ENCODE measurements at regions not wholly inside any gene's neighbourhood (a gene's known extent, or its start where the extent isn't known, plus 50 kb on each side); places are given as distances from the start of the nearest gene placed in this dataset.
"Not testable (repeated sequence)": the region's sequence is repeated elsewhere in the genome, so short reads cannot be mapped to it uniquely, and the experiment has no call there.

GRCh38 chr2:62386378-62386777 lies 119.6 kb downstream of the TMEM17 start:
- not testable (repeated sequence) for H3K36me3 ChIP-seq, DNase-seq, H3K4me3 ChIP-seq, H3K9me3 ChIP-seq, H3K27me3 ChIP-seq

GRCh38 chr2:62383846-62384245 lies 122.1 kb downstream of the TMEM17 start:
- H3K27me3 ChIP-seq: no peaks in the 10 kb centered on the region; the same call in 1 of the 2 replicates
- no peaks in the 10 kb centered on the region for H3K36me3 ChIP-seq
- no peaks in the 10 kb centered on the region for H3K9me3 ChIP-seq
- no peak overlapping the region for H3K4me3 ChIP-seq
- no peak for DNase-seq

- no peaks in the 10 kb centered on the region for H3K9me3 ChIP-seq
- H3K36me3 ChIP-seq: no peaks in the 10 kb centered on the region
- no peak for DNase-seq
- H3K4me3 ChIP-seq: no peak overlapping the region
- H3K27me3 ChIP-seq: no peaks in the 10 kb centered on the region; the same call in 1 of the 2 replicates
Observed at GRCh38 chr2:62382757-62383156, 123.2 kb downstream of the TMEM17 start.

GRCh38 chr2:62382122-62382521 lies 123.9 kb downstream of the TMEM17 start:
- H3K4me3 ChIP-seq: no peak overlapping the region
- H3K27me3 ChIP-seq: no peaks in the 10 kb centered on the region; the same call in 1 of the 2 replicates
- no peak for DNase-seq
- H3K9me3 ChIP-seq: no peaks in the 10 kb centered on the region
- H3K36me3 ChIP-seq: no peaks in the 10 kb centered on the region

- H3K27me3 ChIP-seq: no peaks in the 10 kb centered on the region; the same call in 1 of the 2 replicates
- no peak overlapping the region for H3K4me3 ChIP-seq
- no peaks in the 10 kb centered on the region for H3K36me3 ChIP-seq
- H3K9me3 ChIP-seq: no peaks in the 10 kb centered on the region
- no peak for DNase-seq
Observed at GRCh38 chr2:62381656-62382055, 124.3 kb downstream of the TMEM17 start.

GRCh38 chr2:62379566-62379965 lies 126.4 kb downstream of the TMEM17 start:
- Histone ChIP-seq H3K4me3 (no peak overlapping the region), H3K9me3 (no peaks in the 10 kb centered on the region), H3K27me3 (no peaks in the 10 kb centered on the region; the same call in 1 of the 2 replicates), H3K36me3 (no peaks in the 10 kb centered on the region)
- no peak for DNase-seq

- Histone ChIP-seq H3K9me3 (peaks cover 6% of the 10 kb centered on the region; the same call in 1 of the 2 replicates), H3K27me3 (no peaks in the 10 kb centered on the region), H3K4me3 (no peak overlapping the region), H3K36me3 (no peaks in the 10 kb centered on the region)
- DNase-seq: no peak
Observed at GRCh38 chr2:62375113-62375420, 130.9 kb downstream of the TMEM17 start.

GRCh38 chr2:62374301-62375112 lies 131.5 kb downstream of the TMEM17 start:
- H3K9me3 ChIP-seq: peaks cover 6% of the 10 kb centered on the region; the same call in 1 of the 2 replicates
- H3K4me3 ChIP-seq: no peak overlapping the region

GRCh38 chr2:62372824-62373223 lies 133.2 kb downstream of the TMEM17 start:
- Histone ChIP-seq H3K9me3 (peaks cover 6% of the 10 kb centered on the region; the same call in 1 of the 2 replicates), H3K4me3 (no peak overlapping the region), H3K27me3 (no peaks in the 10 kb centered on the region), H3K36me3 (no peaks in the 10 kb centered on the region)
- DNase-seq: no peak

More at GRCh38 chr2:62374301-62375112, 131.5 kb downstream of the TMEM17 start:
- no peak for DNase-seq
- Histone ChIP-seq H3K36me3 (no peaks in the 10 kb centered on the region), H3K27me3 (no peaks in the 10 kb centered on the region)

- no peak overlapping the region for H3K4me3 ChIP-seq
- no peaks in the 10 kb centered on the region for H3K36me3 ChIP-seq
- peaks cover 6% of the 10 kb centered on the region; the same call in 1 of the 2 replicates for H3K9me3 ChIP-seq
- no peaks in the 10 kb centered on the region for H3K27me3 ChIP-seq
- DNase-seq: no peak
Observed at GRCh38 chr2:62370321-62371250, 135.4 kb downstream of the TMEM17 start.

- Histone ChIP-seq H3K4me3 (no peak overlapping the region), H3K27me3 (no peaks in the 10 kb centered on the region), H3K36me3 (no peaks in the 10 kb centered on the region), H3K9me3 (peaks cover 6% of the 10 kb centered on the region; the same call in 1 of the 2 replicates)
- DNase-seq: no peak
Observed at GRCh38 chr2:62369541-62370202, 136.3 kb downstream of the TMEM17 start.

GRCh38 chr2:62364791-62365528 lies 141.0 kb downstream of the TMEM17 start:
- Histone ChIP-seq H3K27me3 (no peaks in the 10 kb centered on the region), H3K4me3 (no peak overlapping the region), H3K36me3 (no peaks in the 10 kb centered on the region), H3K9me3 (no peaks in the 10 kb centered on the region)
- no peak for DNase-seq

- DNase-seq: no peak
- Histone ChIP-seq H3K27me3 (no peaks in the 10 kb centered on the region), H3K36me3 (no peaks in the 10 kb centered on the region), H3K9me3 (no peaks in the 10 kb centered on the region), H3K4me3 (no peak overlapping the region)
Observed at GRCh38 chr2:62363166-62363565, 142.8 kb downstream of the TMEM17 start.

- DNase-seq: no peak
- H3K9me3 ChIP-seq: no peaks in the 10 kb centered on the region
- no peak overlapping the region for H3K4me3 ChIP-seq
Observed at GRCh38 chr2:62362561-62362960, 143.4 kb downstream of the TMEM17 start.

GRCh38 chr2:62361964-62362363 lies 144.0 kb downstream of the TMEM17 start:
- Histone ChIP-seq H3K27me3 (no peaks in the 10 kb centered on the region), H3K36me3 (no peaks in the 10 kb centered on the region), H3K9me3 (no peaks in the 10 kb centered on the region), H3K4me3 (no peak overlapping the region)
- no peak for DNase-seq

More at GRCh38 chr2:62362561-62362960, 143.4 kb downstream of the TMEM17 start:
- H3K36me3 ChIP-seq: no peaks in the 10 kb centered on the region
- no peaks in the 10 kb centered on the region for H3K27me3 ChIP-seq
